Renal pelvis (tissue), 1 donor: ENCODE measurements at regions not wholly inside any gene's neighbourhood (a gene's known extent, or its start where the extent isn't known, plus 50 kb on each side); places are given as distances from the start of the nearest gene placed in this dataset.
"Not testable (repeated sequence)": the region's sequence is repeated elsewhere in the genome, so short reads cannot be mapped to it uniquely, and the experiment has no call there.

Experiments used
- DNase-seq: peaks from one replicate; pipeline ENCODE4 v3.0.0-alpha.2; 2013

DNA sequence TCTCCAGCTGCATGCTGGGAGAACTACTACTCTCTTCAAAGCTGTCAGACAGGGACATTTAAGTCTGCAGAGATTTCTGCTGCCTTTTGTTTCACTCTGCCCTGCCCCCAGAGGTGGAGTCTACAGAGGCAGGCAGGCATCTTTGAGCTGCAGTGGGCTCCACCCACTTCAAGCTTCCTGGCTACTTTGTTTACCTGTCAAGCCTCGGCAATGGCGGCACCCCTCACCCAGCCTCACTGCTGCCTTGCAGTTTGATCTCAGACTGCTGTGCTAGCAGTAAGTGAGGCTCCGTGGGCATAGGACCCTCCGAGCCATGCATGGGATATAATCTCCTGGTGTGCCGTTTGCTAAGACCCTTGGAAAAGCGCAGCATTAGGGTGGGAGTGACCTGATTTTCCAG is 61.7 kb downstream of the DMRTA1 start:
- DNase-seq, result not testable (repeated sequence)

DNA sequence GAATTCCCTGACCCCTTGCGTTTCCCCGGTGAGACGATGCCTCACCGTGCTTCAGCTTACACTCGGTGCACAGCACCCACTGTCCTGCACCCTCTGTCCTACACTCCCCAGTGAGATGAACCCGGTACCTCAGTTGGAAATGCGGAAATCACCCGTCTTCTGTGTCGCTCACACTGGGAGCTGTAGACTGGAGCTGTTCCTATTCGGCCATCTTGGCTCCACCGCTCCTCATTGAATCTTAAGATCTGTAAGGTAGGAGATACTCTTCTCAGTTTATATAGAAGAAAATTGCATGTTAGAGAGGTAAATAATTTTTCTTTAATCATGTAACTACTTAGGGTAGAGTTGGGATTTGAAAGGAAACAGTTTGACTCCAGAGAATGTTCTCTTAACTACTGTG is 62.2 kb downstream of the DMRTA1 start:
- no peak for DNase-seq

DNA sequence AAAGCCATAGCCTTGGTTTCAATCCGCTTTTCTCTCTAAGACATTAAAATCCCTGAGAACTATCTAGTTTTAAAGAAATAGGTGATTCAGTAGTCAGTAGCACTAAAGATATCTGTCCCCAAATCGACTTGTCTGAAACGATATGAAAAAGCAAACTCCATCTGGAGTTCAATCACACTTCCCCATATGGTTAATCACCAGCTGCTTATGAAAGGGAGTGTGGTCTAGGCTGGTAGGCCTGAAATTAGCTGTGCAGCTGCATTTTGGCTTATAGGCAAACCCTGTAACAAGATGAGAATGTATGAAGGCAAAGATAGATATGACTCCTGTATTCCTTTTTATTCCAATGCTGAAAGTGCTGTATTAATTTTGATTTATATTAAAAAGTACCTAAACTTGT is 65.9 kb downstream of the DMRTA1 start:
- DNase-seq, result no peak

DNA sequence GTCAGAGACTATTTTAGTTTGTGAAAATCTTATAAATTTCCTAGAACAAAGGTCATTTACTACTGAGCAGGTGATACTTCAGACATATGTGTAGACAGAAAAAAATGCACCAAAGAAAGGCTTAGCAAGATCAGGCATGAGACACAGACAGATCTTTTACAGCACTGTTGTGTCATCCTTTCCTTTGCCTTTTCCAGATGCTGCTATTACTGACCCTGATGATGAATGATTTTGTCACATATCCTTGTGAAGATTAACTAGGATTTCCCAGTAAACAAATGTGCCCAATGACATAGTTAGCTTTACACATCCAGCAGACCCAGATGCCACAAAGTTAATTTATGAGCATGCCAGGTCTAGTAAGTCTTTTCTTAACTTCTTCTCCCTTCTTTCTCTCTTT is 68.2 kb downstream of the DMRTA1 start:
- no peak for DNase-seq

DNA sequence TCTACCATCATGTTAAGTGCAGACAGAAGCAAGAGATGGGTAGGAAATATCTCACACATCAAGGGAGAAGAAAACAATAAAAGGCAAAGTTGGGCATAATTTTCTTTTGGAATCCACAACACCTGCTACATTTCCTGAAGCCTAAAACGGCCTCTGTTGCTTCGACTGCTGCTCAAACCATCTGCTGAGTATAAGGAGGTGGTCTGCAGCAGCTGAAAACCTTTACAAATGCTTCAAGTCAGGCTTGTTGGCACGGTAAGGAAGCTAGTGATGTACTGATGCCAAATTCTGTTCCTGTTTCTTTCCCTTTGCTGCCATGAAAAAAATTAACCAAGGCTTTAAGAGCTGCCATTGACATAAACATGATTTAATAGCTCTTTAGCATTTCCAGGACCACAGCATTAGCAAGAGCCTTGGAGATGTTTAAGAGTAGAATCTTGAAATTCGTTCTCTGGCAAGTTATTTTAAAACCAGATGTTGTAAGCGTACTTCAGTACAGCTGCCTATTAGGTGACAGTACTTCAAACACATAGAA is 75.6 kb downstream of the DMRTA1 start:
- DNase-seq, result no peak

DNA sequence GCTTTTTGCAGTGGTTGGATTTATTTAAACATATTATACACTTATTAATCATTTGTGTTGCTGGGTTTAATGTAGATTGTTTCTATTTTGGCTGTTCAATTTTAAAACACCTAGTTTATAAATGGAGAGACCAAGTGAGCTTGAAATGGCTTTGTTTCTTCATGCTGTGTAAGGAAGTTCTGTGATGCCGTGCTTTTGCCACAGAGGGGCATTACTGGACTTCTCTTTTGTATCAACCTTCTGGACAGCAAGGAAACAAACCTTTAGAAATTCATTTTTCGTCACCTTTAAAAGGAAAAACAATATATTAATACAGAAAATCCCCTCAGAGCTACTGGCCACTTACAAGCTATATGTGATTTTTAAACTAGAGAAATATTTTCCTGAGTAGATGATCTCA is 81.9 kb downstream of the DMRTA1 start:
- no peak for DNase-seq

DNA sequence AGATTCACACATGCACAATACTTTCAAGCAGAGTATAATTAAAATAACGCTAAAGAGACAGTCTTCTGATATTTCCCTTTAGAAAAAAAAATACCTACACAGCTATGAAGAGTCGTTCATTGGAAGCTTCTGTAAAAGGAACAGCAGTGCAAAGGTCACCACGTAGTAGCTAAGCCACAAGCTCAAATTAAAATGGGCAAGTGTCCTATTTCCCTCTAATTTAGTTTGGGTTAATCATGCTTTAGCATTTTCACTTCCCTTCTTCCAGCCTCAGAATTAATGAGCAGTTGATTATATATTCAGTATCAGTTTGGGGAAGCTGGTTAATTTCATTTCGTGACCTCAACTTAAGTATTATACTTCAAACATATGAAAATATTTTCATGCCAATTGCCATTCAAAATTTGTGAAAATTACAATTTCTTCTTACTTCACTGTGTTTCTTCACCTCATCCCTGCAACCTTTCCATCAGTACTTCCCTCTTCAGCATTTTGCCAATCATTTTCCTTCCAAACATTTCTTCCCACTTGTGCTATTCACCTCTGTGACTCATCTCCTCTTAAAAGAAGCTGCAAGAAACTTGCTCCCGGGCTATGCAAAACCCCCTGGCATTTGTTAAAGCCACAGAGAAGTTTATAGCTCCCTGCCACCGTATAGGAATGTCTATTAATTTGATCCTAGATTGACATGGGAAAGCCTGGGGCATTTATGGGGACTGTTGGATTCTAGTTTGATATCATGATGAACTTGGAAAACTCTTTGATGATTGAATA is 83.0 kb downstream of the DMRTA1 start:
- DNase-seq, result no peak

DNA sequence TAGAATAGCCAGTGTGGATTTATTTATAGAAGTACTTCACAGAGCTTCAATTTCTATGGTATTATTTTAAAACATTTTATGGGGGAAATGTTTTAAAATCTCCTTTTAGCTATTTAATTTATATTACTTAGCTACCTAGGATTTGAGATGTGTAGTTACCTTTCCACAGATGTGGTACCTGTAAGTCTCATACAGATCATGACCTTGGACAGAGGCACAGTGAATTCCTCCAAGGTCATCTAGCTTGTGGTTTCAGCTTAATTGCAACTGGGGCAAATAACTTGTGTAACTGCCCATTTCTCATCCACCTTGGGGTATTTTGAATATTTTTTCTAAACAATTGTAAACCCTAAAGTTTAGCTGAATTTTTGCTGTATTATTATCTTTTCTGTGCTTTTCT is 89.2 kb downstream of the DMRTA1 start:
- no peak for DNase-seq

DNA sequence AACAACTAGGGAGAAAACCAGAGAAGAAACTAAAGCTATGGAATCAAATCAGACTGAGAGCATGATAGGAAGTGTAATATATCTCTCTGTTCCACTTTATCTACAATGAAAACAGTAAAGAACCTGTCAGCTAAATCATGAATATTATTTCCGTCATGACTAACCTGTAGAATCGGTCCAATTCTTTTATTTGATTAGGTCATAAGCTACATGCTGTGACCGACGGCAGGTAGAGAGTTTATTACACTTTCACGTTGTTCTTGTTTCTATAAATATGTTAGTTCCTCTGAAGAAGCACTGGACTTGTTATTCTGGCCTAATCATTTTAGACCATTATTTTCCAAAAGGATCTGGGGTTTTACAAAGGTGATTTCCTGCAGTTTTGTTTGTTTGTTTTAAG is 91.1 kb downstream of the DMRTA1 start:
- no peak for DNase-seq

DNA sequence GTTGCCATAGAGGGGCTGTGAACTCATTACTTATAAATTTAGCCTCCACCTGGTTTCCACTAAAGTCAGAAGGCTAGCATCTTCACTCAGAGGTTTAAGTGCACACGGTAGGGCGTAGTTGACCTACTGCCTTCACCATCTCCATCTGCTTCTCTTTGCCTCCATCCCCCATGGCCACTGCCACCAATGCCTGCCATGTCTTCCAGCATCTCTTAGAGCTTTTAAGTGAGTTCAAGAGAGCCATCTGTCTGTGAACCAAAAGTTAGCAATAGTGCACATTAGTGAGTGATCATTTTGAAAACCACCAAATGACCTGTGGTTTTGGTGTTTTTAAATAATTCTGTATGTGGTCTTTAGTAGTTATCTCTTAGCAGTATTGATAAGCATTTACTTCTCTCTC is 102.0 kb downstream of the DMRTA1 start:
- no peak for DNase-seq

DNA sequence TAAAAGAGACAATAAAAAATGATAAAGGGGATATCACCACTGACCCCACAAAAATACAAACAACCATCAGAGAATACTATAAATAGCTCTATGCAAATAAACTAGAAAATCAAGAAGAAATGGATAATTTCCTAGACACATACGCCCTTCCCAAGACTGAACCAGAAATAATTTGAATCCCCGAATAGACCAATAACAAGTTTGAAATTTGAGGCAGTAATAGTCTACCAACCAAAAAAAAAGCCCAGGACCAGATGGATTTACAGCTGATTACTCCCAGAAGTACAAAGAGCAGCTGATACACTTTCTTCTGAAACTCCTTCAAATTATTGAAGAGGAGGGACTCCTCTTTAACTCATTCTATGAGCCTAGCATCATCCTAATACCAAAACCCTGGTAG is 128.1 kb downstream of the DMRTA1 start:
- DNase-seq, result no peak

DNA sequence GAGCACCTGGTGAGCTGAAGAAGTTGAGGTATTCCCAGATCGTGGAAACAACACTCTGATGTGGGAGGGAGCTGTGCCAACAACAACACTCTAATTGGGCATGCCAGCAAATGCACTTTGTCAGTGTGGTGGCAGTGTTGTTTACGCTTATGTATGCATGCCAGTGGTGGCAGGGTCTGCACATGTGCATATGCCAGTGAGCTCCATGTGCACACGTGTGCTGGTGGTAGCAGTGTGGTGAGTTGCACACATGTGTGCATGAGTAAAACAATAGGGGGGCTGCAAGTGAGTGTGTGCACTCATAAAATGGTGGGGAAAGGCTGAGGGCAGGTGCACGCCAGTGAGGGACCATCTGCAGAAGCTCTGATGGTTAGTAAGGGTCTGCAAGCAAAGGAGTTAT is 134.2 kb downstream of the DMRTA1 start:
- DNase-seq, result no peak

DNA sequence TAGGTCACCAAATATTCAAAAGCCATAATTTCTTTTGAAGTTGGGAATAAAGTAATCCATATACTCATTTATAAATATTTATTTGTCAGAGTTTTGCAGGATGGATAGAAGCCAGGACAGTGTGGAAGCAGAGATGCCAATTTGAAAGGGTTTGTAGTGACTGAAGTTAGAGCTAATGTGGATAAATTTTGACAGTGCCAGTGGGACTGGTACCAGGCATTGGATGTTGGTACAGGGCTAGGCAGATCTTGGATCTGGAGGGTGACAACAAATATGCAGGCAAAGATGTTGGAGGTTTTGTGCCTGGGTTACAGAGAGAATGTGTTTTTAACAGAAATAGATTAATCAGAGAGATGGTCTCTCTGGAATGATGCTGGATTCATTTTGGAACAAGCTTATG is 135.6 kb downstream of the DMRTA1 start:
- DNase-seq, result no peak

DNA sequence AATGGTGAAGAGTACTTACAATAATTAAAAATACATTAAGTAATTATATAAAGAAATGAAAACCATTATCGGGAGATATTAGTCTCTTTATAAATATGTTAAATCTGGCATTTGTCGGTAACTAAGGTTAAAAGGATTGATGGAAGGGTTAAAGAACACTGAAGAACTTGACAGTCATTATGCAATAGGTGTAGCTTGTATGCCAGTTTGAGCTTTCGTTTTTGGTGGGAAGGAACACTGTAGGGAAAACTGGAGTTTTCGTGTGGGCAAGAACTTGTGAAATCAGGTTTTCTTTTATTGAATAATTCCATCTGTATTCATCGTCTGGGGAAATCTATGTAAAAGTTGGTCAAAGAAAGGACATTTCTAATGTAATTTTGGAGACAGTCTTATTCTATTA is 142.3 kb downstream of the DMRTA1 start:
- no peak for DNase-seq

DNA sequence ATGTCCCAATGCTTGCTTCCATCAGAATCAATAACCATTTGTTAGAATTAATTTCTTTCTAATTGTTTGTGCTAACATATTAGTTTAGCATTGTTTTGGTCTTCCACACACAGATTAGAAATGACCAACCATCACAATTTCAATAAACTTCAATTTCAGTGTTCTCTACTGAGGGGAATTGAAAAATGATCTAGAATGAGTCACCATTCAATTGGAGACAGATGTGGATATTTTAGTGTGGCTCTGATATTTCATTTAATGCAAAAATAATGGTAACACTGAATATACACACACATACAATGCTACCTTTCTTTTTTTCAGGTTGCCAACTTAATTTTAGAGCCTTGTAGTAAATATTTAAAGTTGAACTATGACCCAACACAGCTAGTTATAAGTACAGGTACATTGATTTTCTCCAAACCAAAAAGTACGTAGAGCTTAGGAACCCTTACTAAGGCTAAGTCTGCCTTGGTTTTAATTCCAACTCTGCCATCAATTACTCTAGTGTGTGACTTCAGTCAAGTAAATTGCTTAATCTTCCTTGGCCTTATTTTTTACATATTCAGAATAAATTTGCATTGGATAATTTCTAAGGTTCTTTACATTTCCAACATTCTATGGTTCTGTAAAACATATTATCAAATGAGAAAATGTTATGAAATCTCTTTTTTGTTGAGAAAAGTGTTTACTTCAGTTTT is 143.9 kb downstream of the DMRTA1 start:
- DNase-seq, result no peak

DNA sequence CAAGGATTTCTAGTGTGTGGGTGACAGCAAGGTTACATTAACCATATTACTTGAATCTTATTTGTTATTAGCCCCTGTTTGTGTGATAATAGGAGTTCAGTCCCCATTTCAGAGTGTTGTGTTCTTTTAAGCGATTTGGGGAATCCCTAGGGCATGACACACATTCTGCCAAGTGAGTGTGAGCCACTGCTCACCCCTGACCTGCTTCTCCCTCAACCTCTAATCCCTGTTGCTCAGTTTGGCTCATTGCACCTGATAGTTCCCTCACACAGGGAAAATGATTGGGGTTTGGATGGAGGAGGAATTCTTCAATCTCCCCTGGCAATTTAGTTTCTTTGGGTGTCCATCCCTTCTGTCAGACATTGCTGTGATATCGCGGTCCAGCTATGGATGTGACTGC is 149.2 kb downstream of the DMRTA1 start:
- no peak for DNase-seq

DNA sequence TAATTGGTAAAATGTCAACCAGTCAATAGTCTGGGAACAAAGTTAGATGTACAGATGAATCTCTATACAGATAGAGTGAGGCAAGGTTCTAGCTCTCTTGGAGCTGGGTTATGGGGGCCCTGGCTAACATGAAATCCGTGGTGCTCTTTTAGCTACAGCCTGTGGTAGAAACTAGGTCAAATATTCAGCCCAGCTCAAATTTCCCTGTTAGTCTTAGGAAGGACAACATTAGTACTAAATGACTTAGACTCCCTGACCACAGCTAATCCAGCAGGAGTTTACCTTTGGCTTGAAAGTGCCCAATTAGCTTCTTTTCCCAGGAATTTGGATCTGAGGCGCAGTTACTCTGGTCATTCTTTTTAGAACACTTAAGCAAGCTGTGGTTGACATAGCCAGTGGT is 170.5 kb downstream of the DMRTA1 start:
- no peak for DNase-seq

DNA sequence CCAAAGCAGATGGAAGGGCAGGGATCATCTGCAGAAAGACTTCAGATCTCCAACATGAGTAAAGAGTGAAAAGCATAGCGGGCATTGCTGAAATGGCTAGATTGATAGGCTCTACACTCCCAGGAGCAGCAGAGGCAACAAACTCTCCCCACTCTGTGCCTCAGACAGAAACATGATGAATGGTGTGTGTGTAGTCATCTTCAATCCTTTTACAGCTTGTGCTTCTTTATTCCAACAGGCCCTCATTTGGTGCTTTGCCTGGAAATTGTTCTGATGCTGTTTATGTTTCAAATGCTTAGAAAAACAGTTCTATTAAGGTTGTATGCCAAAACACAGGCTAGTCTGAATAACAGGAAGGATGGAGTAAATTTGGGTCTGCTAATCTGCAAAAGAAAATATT is 176.2 kb downstream of the DMRTA1 start:
- no peak for DNase-seq

DNA sequence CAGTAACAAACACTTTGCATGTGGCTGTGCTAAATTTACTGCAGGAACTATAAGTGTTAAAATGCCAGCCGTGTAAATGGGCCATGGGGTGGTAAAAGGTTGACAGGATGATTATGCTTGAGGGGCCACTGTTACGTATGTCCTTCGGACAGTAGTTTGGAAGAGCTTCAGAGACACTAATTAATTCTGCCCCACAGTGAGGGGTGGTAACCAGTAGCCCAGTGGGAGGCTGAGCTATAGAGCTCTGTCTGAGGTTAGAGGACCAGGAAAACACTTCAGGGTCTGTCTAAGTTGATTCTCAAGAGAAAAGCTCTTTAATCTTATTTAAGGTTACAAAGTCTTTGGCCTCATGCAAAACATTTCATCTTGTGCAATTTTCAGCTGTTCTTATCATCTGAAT is 176.6 kb downstream of the DMRTA1 start:
- no peak for DNase-seq

DNA sequence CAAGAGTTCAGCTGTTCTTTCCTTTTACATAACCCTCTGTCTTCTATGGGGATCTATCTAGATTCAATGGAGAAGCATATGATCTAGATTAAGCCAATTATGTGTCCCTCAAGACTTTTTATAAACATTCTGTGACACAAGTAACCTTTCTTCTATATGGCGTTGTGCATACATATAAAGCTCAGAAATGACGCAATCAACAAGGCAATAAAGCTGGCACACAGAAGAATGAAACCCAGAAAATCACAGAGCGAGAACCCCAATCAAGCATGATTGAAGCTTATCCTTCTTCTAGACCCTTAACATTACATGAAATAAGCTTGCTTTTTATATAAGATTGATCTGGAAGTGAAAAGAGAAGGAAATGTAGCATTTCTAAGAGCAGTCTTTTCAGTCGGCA is 178.9 kb downstream of the DMRTA1 start:
- no peak for DNase-seq

DNA sequence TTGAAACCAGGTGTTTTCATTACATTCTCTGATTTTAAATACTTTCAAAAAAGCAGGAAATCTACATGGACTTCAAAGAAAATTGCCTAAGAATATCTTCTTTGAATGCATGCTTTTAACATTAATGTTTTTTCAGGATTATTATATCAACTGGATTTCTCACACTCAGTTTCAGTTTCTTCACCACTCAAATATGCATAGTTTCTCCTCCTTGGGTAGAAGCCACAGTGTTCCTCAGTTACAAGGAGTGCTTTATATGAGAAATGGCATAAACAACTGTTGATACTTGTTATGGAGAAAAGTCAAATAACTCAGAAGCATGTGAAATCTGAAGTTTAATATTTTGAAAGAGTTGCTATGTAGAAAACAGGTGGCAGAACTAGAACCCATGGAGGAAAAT is 196.9 kb downstream of the DMRTA1 start:
- DNase-seq, result no peak

DNA sequence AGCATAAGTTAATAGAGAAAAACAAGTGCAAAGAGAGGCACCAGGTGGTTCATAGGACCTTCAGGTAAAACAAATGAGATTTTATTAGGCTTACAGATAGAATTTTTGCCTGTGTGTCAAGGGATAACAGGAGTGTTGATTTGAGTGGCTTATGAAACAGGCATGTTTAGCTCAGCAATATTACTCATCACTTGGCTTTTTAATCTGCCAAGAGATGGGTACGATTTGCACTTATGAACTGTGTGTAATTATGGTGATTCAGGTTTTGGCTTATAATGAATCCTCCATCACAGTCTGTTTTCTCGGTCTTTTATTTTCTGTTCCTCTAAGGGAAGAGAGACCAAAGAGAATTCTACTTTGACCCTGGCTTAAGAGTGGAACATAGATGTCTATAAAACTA is 199.3 kb downstream of the DMRTA1 start:
- no peak for DNase-seq

DNA sequence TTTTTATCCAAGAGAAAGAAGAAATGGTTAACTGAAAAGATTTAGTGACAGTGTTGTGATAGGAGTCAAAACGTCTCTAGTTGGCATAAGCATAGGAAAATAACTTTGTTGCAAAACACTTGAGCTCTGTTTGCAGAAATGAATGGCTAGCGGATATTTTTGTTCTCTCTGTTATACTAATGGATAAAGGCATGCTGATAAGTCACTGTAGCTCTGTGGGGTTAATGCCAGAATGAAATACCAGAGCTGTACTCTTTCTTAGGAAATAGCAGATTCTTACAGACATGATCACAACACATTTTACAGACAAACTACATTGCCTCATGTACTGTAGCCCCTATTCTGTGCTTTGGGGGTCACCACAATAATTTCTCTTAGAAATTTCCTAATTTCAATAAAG is 202.8 kb downstream of the DMRTA1 start:
- no peak for DNase-seq

DNA sequence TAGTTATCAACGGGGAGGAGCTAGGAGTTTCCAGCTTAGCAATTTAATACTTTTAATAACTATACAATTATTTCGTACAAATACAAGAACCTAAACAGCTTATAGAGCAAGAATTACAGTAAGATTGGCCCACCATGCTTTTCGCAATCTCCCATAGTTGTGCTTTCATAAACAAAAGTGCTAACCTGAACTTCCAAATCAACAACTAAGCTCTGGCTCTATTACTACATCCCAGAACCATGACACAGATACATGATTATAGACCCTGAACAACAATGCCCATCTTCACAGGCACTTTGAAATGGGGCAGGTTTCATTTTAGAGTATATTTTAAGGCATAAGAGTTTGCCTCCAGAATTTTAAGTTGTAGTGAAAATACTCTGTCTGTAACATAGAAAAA is 203.5 kb downstream of the DMRTA1 start:
- DNase-seq, result no peak
